ENCODE measurements at regions not wholly inside any gene's neighbourhood (a gene's known extent, or its start where the extent isn't known, plus 50 kb on each side); places are given as distances from the start of the nearest gene placed in this dataset.
"Not testable (repeated sequence)": the region's sequence is repeated elsewhere in the genome, so short reads cannot be mapped to it uniquely, and the experiment has no call there.

- Histone ChIP-seq H3K9ac (ENCODE audit: low read depth in 2 of 2, low read length in 2 of 2) (no peak overlapping the region), H3K27me3 (no peaks in the 10 kb centered on the region), H3K9me3 (no peaks in the 10 kb centered on the region), H3K4me1 (no peaks in the 10 kb centered on the region), H3K27ac (no peak overlapping the region), H3K4me3 (no peak overlapping the region), H3K36me3 (no peaks in the 10 kb centered on the region)
- DNase-seq: no peak
- no peak for TF ChIP-seq CTCF (IDR thresholded peaks at IDR 0.05)
- intact Hi-C loops (cut with DNase I): no loop called here
Observed at GRCh38 chr19:29886586-29886985, 55.5 kb upstream of the URI1 start.

- no peak for TF ChIP-seq CTCF (IDR thresholded peaks at IDR 0.05)
- H3K4me1 ChIP-seq: no peaks in the 10 kb centered on the region
- H3K36me3 ChIP-seq: no peaks in the 10 kb centered on the region
- H3K4me3 ChIP-seq: no peak overlapping the region
- no peak for DNase-seq
- intact Hi-C loops (cut with DNase I): no loop called here
- H3K27me3 ChIP-seq: no peaks in the 10 kb centered on the region
- H3K9me3 ChIP-seq: no peaks in the 10 kb centered on the region
- H3K27ac ChIP-seq: no peak overlapping the region
- H3K9ac ChIP-seq (ENCODE audit: low read depth in 2 of 2, low read length in 2 of 2): no peak overlapping the region
Observed at GRCh38 chr19:29887442-29887855, 54.6 kb upstream of the URI1 start.

GRCh38 chr19:29888047-29888446 lies 54.0 kb upstream of the URI1 start:
- H3K9me3 ChIP-seq; H3K4me1 ChIP-seq; DNase-seq; H3K36me3 ChIP-seq; H3K9ac ChIP-seq (ENCODE audit: low read depth in 2 of 2, low read length in 2 of 2); H3K27me3 ChIP-seq; H3K27ac ChIP-seq; intact Hi-C loops (cut with DNase I); H3K4me3 ChIP-seq: not testable (repeated sequence)

- H3K36me3 ChIP-seq: no peaks in the 10 kb centered on the region
- no peak overlapping the region for H3K27ac ChIP-seq
- H3K9me3 ChIP-seq: no peaks in the 10 kb centered on the region
- no peak for TF ChIP-seq CTCF (IDR thresholded peaks at IDR 0.05)
- no peaks in the 10 kb centered on the region for H3K4me1 ChIP-seq
- no peak for DNase-seq
- intact Hi-C loops (cut with DNase I): no loop called here
- no peak overlapping the region for H3K9ac ChIP-seq (ENCODE audit: low read depth in 2 of 2, low read length in 2 of 2)
- no peaks in the 10 kb centered on the region for H3K27me3 ChIP-seq
- no peak overlapping the region for H3K4me3 ChIP-seq
Observed at GRCh38 chr19:29889702-29890101, 52.3 kb upstream of the URI1 start.

GRCh38 chr19:29890392-29890791 lies 51.6 kb upstream of the URI1 start:
- no peak overlapping the region for H3K4me3 ChIP-seq
- DNase-seq: no peak
- H3K4me1 ChIP-seq: no peaks in the 10 kb centered on the region
- TF ChIP-seq CTCF (IDR thresholded peaks at IDR 0.05): no peak
- no peaks in the 10 kb centered on the region for H3K36me3 ChIP-seq
- no peaks in the 10 kb centered on the region for H3K9me3 ChIP-seq
- no peaks in the 10 kb centered on the region for H3K27me3 ChIP-seq
- no peak overlapping the region for H3K9ac ChIP-seq (ENCODE audit: low read depth in 2 of 2, low read length in 2 of 2)
- intact Hi-C loops (cut with DNase I): no loop called here
- H3K27ac ChIP-seq: no peak overlapping the region
